NCI-H2196 (cell line): ENCODE measurements at regions not wholly inside any gene's neighbourhood (a gene's known extent, or its start where the extent isn't known, plus 50 kb on each side); places are given as distances from the start of the nearest gene placed in this dataset.

Source experiments
- DNase-seq: peaks from one replicate; lab custom pipeline; 2025; ENCODE audit not compliant: unreplicated experiment; lab: John Stamatoyannopoulos, UW

DNA sequence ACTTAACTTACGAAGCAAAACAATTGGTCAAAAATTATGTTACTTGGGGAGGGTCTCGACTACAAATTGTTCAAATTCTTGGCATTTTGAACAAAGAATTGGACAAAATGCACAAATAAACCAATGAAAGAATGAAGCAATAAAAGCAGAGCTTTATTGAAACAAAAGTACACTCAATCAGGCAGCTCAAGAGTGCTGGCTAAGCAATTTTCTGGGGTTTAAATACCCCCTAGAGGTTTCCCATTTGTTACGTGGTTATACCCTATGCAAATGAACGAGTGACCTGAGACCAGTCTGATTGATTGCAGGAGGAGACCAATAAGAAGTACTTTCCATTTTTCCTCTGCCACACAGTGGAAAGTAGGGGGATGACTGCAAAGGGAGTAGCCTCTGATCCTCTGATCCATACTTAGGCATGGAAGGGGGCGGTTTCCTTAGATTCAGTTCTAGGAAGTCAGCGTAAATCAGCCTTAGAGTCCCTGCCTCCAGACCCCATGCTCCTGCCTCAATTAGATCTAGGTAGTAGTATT is 228.6 kb downstream of the EFNB2 start:
- no peak for DNase-seq

DNA sequence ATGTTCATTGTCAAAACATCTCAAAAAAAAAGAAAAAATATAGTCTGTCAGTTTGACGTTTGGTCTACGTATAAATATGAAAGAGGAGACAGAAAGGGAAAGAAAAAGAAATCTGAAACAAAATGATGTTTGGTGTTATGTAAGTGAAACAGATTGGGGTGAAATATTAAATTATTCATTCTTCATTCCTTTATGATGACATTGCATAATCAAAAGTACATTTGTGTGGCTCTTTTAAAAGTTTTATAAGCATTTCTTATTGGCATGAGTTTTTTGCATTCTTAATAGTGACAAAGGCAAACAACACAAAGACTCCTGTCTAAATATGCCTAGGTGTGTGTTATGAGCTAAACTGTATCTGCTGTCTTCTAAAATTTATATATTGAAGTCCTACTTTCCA is 232.6 kb downstream of the EFNB2 start:
- DNase-seq: no peak

DNA sequence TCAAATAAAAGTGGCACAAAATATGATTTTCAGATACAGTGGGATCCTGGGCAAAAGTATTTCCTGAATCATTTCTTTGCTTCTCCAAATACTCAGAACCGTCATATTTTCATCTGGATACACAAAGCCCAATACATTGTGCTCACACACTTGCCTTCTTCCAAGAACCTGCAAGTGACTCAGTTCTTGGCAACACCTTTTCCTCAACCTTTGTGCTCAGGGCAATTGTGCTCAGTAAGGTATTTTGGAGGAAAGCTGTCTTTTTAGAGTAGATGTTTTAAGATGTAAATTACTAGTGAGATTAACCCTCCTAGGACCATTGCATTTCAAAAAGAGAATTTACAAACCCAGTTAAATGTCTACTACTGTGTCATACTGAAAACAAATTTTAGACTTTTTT is 233.5 kb downstream of the EFNB2 start:
- DNase-seq: no peak

DNA sequence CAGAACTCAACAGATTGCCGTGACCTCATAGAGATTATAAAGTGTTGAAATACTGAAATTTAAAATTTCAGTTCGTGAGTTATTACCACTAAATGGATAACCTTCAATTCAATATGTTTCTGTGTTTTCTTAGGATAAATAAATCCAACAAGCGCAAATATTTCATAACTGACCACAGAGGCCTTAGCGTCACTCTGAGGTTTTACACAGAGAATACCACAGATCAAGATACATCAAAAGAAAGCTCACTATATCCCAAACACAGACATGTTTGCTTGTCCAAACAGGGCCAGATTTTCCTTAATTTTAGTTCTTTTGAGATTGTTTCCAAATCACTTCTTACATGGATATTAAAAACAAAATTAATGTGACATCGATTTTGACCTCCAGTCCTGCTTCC is 235.8 kb downstream of the EFNB2 start:
- no peak for DNase-seq

DNA sequence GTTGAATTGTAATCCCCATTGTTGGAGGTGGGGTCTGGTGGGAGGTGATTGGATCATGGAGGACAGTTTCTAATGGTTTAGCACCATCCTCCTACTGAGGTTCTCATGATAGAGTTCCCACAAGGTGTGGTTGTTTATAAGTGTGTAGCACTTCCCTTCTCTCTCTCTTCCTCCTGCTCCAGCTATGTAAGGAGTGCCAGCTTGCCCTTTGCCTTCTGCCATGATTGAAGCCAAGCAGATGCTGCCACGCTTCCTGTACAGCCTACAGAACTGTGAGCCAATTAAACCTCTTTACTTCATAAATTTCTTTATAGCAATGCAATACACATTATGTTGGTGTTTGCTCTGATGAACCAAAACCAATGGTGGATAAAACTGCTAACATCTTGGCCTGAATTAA is 238.2 kb downstream of the EFNB2 start:
- DNase-seq: no peak

DNA sequence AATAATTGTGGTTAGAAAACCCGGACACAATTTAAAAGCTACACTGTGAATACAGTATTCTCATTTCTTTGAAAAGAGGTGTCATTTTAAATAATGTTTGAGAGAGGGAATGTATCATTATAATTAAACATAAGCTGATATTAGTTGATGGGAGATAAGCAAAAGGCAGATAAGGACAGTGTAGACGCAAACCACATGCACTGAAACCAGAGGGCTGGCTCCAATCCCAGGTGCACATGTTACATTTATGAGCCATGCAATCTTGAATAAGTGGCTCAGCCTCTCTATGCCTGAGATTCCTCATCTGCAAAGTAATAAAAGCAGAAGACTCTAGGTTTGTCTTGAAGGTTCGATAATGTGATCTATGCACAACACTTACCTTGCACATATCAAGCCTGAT is 238.7 kb downstream of the EFNB2 start:
- DNase-seq: no peak

DNA sequence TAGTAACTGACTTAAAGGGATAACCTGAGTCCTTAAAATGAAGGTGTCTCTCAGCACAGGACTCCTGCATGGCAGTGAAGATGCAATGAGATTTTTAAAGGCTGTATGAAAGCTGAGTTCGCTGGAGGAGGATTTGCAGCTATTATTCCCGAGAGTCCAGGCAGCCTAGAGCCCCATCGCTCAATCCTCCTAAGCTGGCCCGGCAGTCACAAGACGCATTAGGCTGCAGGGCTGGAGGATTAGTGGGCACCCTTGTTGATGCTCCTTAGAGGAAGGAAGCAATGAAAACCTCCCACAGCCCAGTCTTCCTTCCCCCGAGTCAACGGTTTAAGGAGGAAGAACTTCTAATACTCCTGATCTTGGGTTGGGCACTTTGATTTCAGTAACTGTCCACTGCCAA is 239.5 kb downstream of the EFNB2 start:
- DNase-seq: no peak

DNA sequence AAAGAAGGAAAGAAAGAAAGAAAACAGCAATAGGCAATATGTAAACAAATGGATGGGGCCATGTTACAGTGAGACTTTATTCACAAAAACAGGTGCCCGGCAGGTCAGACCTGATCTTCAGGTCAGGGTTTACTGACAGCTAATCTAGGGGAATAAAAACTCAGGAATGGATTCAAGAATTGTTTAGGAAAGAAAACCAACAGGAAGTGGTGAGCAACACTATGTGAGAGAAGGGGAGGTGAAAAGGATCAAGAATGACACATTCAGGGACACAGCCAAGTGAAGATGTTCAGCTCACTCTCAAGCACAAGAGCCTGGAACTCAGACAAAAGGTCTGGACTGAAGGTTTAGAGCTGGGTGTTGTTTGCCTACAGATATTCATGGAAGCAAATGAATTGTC is 244.5 kb downstream of the EFNB2 start:
- DNase-seq: no peak

DNA sequence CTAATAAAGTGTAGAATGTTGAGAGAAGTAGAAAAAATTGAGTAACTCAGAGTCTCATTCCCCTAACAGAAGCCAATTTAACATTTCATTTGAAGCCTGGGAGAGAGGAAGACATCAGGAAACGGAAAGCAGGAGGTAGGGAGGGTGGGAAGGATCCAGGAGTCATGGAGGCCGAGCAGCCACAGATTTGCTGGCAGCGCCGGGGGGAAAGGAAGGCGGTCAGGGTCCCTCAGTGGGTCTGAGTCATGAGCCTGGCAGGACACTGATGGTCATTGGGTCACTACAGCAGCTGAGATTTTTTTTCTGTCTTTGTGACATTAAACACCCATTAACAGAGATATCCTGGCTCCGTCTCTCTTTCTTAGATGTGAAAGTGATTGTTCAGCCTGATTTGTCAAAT is 248.1 kb downstream of the EFNB2 start:
- DNase-seq: no peak

DNA sequence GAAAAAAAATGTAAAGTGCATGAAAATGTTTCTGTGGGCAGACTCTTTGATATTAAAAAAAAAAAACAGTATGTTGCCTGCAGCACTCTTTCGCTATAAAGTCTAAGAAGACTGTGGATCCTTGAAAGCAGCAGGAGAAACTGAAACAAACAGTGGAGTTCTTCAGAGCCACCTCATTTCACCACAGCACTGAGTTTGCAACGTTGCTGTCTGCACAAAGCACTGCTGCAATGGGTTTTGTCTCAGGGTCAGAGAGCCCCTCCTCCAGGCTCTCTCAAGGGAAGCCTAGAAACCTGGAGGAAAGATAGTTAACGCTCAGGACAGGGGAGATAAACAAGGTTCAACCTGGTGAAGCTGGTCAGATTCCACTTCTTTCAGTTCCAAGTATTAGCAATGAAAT is 248.7 kb downstream of the EFNB2 start:
- no peak for DNase-seq

DNA sequence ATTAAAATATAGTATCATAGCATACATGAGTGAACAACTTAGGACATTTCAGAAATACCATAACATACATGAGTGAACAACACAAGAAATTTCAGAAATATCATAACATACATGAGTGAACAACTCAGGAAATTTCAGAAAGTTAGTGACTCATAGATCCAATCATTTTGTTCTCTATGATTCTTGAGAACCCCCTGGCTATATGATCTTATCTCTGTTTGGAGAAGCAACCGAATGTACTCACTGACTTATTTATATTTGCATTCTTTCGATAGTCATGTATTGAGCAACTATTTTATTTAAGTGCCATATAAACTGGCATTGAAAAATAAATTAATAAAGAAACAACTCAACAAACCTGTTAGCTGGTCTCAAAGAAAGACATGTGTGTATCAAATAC is 251.1 kb downstream of the EFNB2 start:
- no peak for DNase-seq

DNA sequence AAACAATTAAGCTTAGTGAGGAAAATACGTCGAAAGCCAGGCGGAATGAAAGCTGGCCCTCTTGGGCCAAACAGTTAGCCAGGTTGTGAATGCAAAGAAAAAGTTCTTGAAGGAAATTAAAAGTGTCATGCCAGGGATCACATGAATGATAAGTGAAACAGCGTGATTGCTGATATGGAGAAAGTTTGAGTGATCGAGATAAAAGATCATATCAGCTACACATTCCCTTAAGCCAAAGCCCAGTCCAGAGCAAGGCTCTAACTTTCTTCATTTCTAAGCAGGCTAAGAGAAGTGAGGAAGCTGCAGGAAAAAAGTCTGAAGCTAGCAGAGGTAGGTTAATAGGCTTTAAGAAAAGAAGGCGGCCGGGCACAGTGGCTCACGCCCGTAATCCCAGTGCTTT is 254.0 kb downstream of the EFNB2 start:
- DNase-seq: no peak

DNA sequence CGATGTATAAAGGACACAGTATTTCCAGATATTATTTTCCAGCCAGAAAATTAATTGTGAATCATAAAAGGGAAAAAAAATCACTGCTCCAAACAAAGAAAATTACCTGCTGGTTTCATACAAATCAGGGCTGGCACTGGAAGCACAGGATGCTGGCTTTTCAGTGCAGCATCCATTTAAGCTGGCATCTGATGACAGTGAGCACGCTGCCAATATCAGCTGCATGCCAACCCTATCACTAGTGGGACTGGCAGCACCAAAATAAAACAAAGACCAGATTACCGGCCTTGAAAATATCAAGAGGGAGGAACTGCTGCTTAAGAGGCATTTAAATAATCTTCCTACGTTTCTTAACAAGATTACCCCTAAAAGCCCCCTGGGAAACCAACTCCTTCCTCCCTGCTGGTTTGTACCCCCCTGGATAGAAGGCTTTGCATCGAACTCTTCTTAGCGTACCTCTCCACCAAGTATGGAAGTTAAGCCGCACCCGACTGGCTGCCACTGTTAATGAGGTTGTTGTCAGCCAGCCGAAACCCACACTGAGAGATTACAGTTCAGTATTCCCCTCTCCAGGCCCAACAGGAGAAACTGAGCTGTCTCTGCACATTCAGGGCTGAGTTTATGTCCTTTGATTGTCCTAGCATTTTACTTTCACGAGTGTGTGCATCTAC is 257.8 kb downstream of the EFNB2 start:
- no peak for DNase-seq

DNA sequence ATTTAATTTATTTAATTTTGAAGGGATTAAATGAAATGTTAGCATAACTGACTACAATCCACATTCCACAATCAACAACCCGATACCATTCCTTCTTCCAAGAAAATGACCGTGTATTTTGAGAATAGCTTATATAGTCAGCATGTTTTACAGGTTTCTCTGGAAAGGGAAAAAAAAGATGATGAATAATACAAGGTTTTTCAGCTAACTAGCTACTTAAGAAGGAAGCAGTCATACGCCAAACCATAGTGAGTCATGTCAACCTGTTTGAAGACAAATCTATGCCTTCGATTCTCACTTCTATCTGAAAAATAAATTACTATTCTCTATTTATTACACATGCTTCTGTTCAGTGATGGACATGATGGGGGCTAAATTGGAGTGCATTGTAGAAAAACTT is 258.6 kb downstream of the EFNB2 start:
- no peak for DNase-seq

DNA sequence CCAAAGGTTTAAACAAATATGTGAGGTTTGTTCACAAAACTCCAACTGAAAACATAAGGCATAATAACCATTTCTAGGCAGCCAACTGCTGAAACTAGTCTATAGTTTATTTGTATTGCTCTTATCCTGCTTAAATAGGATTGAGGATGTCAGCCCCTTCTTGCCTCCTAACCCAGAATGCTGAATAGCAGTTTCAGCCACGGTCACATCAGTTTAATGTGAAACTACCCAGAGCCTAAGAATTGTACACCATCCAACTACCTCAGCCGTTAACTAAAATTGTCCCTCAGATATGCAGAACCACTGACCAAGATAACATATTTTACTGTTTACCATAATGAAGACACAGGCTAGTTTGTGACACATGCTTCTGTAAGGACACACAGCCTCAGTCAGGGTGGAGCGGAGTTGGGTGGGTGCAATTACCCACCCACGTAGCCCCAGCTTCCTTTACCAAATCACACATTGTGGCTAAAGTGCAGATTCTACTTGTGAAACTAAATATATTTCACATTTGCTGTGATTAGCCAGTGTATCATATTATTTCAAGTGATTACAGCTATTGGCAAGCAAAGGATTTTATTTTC is 259.9 kb downstream of the EFNB2 start:
- DNase-seq: no peak

DNA sequence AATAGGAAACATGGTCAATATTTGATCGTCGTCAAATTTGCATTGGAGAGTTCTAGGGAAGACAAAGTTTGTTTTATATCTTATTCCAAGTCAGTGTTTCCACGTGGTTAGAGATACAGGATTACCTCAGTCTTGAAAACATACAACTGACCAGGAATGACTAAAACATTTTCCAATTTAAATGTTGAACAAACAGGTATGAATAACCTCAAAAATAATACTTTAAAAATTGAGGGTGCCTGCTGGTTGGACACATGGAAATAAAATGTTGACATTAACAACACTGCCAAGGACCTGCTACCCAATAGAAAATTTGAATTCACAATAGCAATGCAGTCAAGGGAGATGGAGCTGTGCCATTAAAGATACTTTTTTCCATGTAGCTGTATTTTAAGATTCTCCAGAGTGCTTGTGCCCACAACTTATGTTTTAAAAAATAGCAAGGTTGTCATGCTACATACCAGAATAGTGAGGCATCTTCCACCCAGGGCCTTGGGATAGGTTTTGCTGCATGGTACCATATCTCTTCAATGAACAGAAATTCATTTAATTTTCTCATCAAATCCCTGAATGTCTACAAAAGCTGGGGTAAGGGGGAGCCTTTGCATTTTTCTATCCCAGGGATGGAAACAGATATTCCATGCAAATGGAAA is 260.8 kb downstream of the EFNB2 start:
- DNase-seq: no peak

DNA sequence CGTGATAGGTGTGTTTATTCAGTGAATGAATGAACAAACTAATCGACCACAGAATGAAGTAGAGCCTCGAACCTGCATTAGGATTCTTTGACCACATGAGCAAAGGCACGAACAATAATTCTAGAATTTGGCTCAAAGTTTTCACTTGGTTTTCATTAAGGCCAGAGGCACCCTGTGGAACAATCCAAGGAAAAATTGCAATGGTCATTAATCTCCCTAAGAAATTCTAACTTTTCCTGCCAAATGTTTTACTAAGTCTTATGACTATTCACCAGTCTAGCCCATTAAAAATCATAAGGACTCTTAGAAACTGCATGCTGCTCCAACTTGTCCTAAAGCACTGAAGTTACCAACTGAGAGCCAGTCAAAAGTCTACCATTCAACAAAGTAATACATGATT is 271.7 kb downstream of the EFNB2 start:
- no peak for DNase-seq

DNA sequence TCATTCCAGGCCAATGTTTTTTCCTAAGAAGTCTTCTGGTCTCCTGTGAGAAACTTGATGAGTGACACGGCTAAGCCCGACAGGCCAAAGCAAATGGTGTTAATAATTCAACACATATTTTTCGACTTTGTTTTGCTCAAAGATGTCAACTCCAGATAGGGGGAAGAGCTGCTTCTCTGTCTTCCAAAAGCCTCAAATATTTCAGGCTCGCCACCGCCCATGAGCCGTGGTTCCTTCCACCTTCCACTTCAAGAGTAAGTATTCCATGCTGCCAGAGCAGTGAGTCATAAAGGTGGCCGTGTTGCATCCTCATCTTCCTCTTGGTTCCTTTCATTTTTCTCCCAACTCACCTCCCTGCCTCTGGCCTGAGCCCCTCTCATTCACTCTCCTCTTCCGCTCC is 272.6 kb downstream of the EFNB2 start:
- no peak for DNase-seq

DNA sequence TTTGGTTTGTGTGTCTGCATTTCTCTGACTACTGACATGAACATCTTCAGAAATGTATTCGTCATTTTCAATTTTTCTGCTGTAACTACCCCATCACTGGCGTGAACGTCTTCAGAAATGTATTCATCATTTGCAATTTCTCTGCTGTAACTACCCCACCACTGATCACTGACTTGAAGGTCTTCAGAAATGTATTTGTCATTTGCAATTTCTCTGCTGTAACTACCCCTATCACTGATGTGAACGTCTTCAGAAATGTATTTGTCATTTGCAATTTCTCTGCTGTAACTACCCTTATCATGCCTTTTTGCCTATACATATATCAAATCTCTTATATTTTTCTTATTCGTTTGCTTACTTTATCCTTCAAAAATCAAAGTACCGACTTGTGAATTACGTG is 274.0 kb downstream of the EFNB2 start:
- DNase-seq: no peak

DNA sequence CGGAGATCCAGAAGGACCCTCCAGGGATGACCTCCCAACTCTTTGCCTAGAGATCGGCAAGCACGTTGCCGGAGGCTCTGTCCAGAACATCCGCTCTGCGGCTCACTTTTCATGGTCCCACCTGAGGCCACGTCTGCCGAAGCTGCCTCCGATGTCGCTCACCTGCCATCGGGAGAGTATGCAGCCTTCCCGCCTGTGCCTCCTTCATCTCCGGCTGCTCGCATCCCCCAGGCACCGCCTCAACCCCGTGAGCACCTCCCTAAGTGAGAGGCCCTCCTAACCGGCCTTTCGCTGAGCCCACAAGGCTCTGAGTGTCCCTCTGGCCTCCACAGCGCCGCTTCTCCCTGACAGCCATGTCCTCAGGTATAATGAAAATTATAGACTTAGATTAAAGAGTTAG is 275.1 kb downstream of the EFNB2 start:
- no peak for DNase-seq

DNA sequence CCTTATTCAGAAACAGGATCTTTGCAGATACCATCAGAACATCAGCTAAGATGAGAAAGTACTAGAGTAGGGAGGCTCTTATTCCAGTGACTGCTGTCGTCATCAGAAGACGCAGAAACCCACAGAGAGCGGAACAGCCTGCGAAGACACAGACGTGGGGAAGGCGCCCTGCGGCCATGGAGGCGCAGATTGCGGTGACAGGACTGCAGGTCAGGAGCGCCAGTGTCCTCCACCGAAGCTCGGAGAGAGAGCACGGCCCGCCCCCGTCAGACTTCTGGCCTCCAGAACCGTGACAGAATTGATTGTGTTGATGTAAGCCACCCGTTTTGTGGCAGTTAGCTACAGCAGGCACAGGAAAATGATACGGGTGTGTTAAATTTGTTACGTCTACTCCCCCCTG is 275.5 kb downstream of the EFNB2 start:
- no peak for DNase-seq

DNA sequence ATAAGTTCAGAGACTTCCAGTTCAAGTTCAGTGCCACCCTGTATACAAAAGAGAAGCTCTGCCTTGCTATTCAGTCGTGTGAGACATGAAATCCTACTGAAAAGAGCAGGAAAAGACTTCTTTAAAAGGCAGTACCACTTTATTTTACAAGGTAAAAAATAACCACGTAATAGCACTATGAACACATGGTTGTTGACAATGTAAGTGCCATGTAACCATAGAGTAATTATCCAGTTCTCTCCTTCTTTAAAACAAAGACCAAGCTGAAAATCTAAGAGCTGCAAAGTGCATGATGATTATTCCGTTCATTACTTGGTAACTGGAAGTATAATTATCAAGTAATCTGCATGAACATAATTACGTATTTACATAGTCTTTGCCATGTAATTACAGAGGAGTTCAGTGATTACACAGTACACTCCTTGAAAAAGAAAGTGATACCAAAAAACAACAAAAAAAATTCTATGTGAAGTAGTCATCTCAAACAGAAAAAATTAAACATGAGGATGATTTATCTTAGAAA is 288.7 kb downstream of the EFNB2 start:
- DNase-seq: no peak
